ENCODE measurements at regions not wholly inside any gene's neighbourhood (a gene's known extent, or its start where the extent isn't known, plus 50 kb on each side); places are given as distances from the start of the nearest gene placed in this dataset.
"Not testable (repeated sequence)": the region's sequence is repeated elsewhere in the genome, so short reads cannot be mapped to it uniquely, and the experiment has no call there.

DNA sequence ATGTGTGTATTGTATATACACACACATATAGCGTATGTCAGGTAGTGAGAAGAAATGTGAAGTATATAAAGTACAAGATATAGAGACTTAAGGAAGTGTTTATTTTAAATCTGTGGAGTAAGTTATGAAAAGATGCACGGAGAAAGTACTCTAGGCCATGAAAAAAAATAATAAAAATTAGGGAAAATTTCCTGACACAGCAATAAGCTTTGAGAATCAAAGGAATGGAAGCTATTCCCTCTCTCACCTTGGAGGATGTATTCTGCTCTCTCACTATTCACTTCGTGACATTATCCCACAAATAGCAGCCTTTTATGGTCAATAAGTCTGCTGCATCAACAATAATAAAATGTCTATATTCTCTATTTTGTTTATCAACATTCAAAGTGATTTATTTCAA is 700.4 kb upstream of the RGS18 start:
- in situ Hi-C loops (cut with MboI; ENCODE audit: low sequenced_read_pairs): no loop called here

DNA sequence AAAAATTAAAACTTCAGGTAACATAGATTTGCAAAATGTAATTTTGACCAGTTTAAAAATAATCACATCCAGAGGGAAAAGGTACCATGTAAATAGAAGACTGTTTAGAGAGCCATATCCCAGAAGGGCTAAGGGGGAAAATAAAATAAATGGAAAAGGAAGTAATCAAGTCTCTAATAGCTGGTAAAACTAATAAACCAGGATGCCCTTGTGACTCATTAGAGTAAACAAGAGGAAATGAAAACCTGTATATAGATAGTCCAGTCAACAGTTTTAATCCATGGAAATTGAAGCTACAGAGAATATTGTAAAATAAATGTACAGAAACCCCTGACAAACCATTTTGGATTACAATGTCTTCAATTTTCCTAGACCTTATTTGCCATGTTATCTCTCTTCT is 698.0 kb upstream of the RGS18 start:
- in situ Hi-C loops (cut with MboI; ENCODE audit: low sequenced_read_pairs): no loop called here

GRCh38 chr1:191483988-191484387 is 674.3 kb upstream of the RGS18 start:
- in situ Hi-C loops (cut with MboI; ENCODE audit: low sequenced_read_pairs): no loop called here

DNA sequence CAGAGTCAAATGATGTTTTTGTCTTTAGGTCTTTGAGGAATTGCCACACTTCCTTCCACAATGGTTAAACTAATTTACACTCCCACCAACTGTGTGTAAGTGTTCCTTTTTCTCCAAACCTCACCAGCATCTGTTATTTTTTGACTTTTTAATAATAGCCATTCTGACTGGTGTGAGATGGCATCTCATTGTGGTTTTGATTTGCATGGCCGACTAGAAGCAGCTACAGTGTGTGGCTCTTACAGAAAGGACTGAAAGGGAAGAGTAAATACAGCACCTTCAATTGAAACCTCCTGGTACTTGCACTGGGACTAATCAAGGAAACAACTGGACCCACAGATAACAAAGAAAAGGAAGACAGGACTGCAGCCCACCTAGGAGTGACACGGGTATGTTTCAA is 668.0 kb upstream of the RGS18 start:
- in situ Hi-C loops (cut with MboI; ENCODE audit: low sequenced_read_pairs): no loop called here

DNA sequence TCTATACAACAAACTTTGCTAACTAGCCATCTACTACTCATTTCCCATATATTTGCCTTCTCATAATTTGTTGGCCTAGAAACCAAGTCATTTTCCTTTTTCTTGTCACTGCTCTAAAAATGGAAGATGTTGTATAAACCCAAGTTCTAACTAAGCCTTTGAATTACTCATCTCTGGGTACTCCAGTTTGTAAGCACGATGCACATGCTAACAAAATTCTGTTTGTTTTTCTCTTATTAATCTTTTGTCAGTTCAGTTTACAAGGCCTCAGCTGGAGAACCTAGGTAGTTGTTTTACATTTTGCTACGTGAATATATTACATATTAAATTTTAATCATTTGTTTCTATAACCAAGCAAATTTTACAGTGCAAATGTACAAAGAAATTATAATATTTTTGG is 663.2 kb upstream of the RGS18 start:
- in situ Hi-C loops (cut with MboI; ENCODE audit: low sequenced_read_pairs): no loop called here

DNA sequence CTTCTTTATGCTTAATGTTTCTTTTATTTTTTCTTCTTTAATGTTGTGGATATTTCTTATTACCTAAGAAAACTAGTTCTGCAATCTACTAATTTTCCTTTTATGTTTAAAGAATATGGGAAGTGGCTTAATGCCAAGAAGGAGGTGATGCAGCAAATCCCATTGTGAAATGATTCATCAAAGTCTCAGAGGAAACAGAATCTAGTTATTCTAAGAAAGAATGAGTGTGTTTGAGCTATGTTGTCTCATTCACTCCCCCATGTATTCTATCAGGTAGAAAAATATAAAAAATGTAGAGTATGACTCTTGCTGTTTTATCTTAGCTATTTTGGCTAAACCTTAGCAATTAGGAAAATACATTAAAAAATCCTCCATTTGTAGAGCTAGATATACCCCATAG is 659.9 kb upstream of the RGS18 start:
- in situ Hi-C loops (cut with MboI; ENCODE audit: low sequenced_read_pairs): no loop called here

GRCh38 chr1:191498825-191499224 is 659.4 kb upstream of the RGS18 start:
- in situ Hi-C loops (cut with MboI; ENCODE audit: low sequenced_read_pairs): no loop called here

GRCh38 chr1:191504999-191505398 is 653.3 kb upstream of the RGS18 start:
- in situ Hi-C loops (cut with MboI; ENCODE audit: low sequenced_read_pairs): no loop called here

DNA sequence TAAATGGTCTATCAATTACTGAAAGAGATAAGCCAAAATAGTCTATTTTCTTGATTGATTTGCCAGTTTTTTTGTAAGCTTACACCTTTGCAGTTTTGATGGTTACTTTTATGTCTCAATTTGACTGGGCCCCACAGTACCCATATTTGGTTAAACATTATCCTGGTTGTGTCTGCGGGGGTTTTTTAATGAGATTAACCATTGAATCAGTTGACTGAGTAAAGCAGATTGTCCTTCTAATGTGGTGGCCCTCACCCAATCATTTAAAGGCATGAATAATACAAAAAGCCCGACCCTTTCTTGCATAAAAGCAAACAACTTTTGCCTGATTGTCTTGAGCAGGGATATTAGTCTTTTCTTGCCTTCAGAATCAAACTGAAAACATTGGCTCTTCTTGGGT is 650.0 kb upstream of the RGS18 start:
- in situ Hi-C loops (cut with MboI; ENCODE audit: low sequenced_read_pairs): no loop called here

DNA sequence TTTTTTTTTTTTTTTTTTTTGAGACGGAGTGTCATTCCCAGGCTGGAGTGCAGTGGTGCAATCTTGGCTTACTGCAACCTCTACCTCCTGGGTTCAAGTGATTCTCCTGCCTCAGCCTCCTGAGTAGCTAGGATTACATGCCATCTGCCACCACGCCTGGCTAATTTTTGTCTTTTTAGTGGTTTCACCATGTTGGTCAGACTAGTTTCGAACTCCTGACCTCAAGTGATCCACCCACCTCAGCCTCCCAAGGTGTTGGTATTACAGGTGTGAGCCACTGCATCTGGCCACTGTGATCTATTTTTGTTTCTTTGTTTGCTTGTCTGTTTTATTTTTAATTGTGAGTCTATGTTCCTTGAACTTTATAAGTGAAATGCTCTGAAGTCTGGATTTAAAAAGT is 646.8 kb upstream of the RGS18 start:
- in situ Hi-C loops (cut with MboI; ENCODE audit: low sequenced_read_pairs): not testable (repeated sequence)

GRCh38 chr1:191517826-191518225 is 640.4 kb upstream of the RGS18 start:
- in situ Hi-C loops (cut with MboI; ENCODE audit: low sequenced_read_pairs): no loop called here

- in situ Hi-C loops (cut with MboI; ENCODE audit: low sequenced_read_pairs): no loop called here
Measured at GRCh38 chr1:191519519-191519918, 638.7 kb upstream of the RGS18 start.

- in situ Hi-C loops (cut with MboI; ENCODE audit: low sequenced_read_pairs): no loop called here
Measured at GRCh38 chr1:191520345-191520744, 637.9 kb upstream of the RGS18 start.

DNA sequence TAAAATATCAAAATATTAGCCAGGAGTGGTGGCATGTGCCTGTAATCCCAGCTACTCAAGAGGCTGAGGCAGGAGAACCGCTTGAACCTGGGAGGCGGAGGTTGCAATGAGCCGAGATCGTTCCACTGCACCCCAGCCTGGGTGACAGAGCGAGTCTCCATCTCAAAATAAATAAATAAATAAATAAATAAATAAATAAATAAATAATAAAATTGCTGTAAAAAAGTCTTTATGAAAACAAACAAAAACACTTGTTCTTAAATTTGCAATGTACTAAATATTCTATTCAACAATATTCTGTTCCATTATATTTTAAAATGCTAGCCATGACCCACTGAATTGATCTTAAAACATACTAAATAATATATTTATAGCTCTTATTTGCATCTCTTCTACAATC is 632.3 kb upstream of the RGS18 start:
- in situ Hi-C loops (cut with MboI; ENCODE audit: low sequenced_read_pairs): not testable (repeated sequence)

DNA sequence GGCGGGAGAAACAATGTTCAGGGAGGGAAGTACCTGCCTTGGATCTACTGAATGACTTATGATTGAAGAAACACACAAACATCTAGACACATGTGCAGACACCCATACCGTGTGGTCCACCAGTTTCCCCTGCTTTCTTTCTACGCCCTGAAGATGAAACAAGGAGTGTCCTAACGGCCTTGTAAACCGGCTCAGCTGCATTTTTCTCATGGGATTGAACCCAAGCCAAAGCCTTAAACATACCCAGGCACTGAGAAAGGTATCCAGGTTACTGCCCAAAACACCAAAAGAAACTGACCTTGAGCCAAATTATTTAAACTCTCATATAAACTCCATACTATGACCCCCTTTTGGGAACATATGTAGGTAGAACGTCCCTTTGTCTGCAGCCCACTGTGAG is 630.0 kb upstream of the RGS18 start:
- in situ Hi-C loops (cut with MboI; ENCODE audit: low sequenced_read_pairs): no loop called here

DNA sequence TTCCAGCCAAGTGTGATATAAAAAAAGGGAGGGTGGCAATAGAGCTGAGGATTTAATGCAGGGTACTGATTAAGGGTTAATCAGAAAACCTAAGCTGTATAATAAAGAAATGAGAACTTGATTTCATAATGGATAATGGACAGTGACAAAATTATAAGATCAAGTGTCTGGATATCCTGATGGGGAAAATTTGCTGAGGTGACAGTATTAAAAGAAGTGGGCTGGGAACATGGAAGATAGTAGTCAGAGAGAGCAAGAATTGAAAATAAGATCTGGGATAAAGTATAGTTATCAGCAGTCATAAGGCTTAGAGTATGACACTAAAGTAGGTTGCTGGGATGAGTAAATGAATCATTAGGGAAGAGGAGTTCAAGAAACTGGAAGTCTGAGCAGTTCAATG is 627.3 kb upstream of the RGS18 start:
- in situ Hi-C loops (cut with MboI; ENCODE audit: low sequenced_read_pairs): no loop called here

- in situ Hi-C loops (cut with MboI; ENCODE audit: low sequenced_read_pairs): no loop called here
Measured at GRCh38 chr1:191533254-191533653, 625.0 kb upstream of the RGS18 start.

DNA sequence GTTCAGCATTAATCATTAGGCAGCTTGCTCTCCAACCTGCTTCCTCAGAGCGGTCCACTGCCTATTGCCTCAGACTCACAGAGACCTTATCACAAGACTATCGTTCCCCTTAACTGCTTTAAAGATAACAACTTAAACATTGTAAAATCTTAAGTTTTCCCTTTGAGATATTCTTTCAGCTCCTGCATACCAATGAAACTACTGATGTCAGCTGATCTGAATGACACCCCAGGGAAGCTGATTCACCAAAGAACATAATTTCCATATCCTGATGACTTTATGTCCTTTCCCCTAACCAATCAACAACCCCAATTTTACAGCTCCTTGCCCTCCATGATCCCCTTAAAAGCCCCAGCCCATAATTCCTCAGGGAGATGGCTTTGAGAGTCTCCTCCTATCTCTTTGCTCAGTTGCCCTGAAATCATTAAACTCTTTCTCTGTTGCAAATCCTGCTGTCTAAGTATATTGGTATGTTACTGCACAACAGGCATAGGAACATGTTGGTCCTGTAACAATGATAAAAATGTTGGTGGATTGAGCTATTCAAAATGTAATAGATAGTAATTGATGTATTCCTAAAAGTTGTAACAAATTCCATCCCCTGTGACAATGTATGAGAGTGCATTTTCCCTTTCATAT is 621.4 kb upstream of the RGS18 start:
- in situ Hi-C loops (cut with MboI; ENCODE audit: low sequenced_read_pairs): no loop called here

- in situ Hi-C loops (cut with MboI; ENCODE audit: low sequenced_read_pairs): no loop called here
Measured at GRCh38 chr1:191541758-191542157, 616.5 kb upstream of the RGS18 start.

DNA sequence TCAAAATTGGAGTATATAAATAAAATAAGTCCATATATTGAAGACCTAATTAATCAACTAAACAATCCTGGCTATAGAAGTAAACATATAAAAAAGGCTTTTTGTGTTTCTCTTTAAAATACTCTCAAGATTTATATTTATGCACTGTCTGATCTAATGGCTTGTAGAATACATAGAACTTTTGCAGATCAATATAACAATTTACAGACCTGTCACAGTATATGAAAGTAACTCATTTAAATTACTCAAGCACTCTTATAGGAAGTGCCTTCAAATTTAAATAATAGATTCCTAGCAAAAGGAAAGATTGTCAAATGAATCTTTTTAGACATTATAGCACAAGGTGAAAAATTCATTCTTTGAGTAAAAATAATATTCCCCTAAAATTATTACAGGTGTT is 615.8 kb upstream of the RGS18 start:
- in situ Hi-C loops (cut with MboI; ENCODE audit: low sequenced_read_pairs): no loop called here

- in situ Hi-C loops (cut with MboI; ENCODE audit: low sequenced_read_pairs): no loop called here
Measured at GRCh38 chr1:191546803-191547202, 611.5 kb upstream of the RGS18 start.

DNA sequence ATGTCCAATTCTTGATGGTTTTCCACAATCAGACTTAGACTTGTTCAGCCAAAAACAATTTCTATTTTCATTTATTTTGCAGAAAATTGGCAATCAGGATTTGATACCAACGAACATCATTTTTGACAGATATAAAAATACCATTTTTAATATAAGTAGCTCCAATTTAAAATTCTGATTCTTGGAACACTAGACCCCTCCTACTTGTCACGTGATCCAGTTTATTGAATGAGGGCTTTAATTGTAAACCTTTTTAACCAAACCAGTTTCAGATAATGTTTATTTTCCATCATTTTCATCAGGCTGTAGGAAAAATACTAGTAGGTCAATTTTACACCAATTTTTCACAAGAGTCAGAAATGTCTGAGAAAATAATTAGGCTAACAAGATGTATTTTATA is 607.2 kb upstream of the RGS18 start:
- in situ Hi-C loops (cut with MboI; ENCODE audit: low sequenced_read_pairs): no loop called here

- in situ Hi-C loops (cut with MboI; ENCODE audit: low sequenced_read_pairs): no loop called here
Measured at GRCh38 chr1:191558379-191558778, 599.9 kb upstream of the RGS18 start.

GRCh38 chr1:191561276-191561675 is 597.0 kb upstream of the RGS18 start:
- in situ Hi-C loops (cut with MboI; ENCODE audit: low sequenced_read_pairs): no loop called here

Data from HL-60/S4 (cell line).